Osteoblast (primary cell): ENCODE measurements at regions not wholly inside any gene's neighbourhood (a gene's known extent, or its start where the extent isn't known, plus 50 kb on each side); places are given as distances from the start of the nearest gene placed in this dataset.
"Not testable (repeated sequence)": the region's sequence is repeated elsewhere in the genome, so short reads cannot be mapped to it uniquely, and the experiment has no call there.

Experiments
- DNase-seq: peaks from one replicate; pipeline ENCODE4 v3.0.0; 2011; ENCODE audit warnings: low spot score, mixed read lengths; ENCODE audit not compliant: insufficient read length; ENCODE audit errors: missing footprints
- H2AFZ ChIP-seq: 2 replicates; pipeline ENCODE4 v1.6.0; 2011; ENCODE audit warnings: mild to moderate bottlenecking, low read length
- H3K27ac ChIP-seq: 2 replicates; pipeline ENCODE4 v1.5.1; 2011; ENCODE audit warnings: mild to moderate bottlenecking, low read depth, low read length, moderate library complexity
- H3K27me3 ChIP-seq: 2 replicates; pipeline ENCODE4 v1.6.0; 2012; ENCODE audit warnings: mild to moderate bottlenecking, control low read depth, inconsistent platforms, low read length, moderate library complexity; ENCODE audit not compliant: insufficient read depth
- H3K36me3 ChIP-seq: 2 replicates; pipeline ENCODE4 v1.5.1; 2011; ENCODE audit warnings: mild to moderate bottlenecking, low read length, control low read depth, moderate library complexity; ENCODE audit not compliant: insufficient read depth
- H3K4me1 ChIP-seq: 2 replicates; pipeline ENCODE4 v1.5.1; 2011; ENCODE audit warnings: mild to moderate bottlenecking, low read length, control low read depth, moderate library complexity; ENCODE audit not compliant: insufficient read depth
- H3K4me2 ChIP-seq: 2 replicates; pipeline ENCODE4 v1.6.0; 2011; ENCODE audit warnings: mild to moderate bottlenecking, low read length; ENCODE audit not compliant: insufficient read depth
- H3K4me3 ChIP-seq: fragments of 200-600 bp; sonication (generic); 3 replicates; pipeline ENCODE4 v1.5.1; 2012; ENCODE audit warnings: mild to moderate bottlenecking, low read length, inconsistent platforms; ENCODE audit not compliant: insufficient read depth
- H3K79me2 ChIP-seq: 2 replicates; pipeline ENCODE4 v1.6.0; 2012; ENCODE audit warnings: mild to moderate bottlenecking, low read length, control low read depth, inconsistent platforms; ENCODE audit not compliant: insufficient read depth
- H3K9me3 ChIP-seq: 2 replicates; pipeline ENCODE4 v1.5.1; 2011; ENCODE audit warnings: low read depth, low read length, control low read depth
- H4K20me1 ChIP-seq: 2 replicates; pipeline ENCODE4 v1.6.0; 2012; ENCODE audit warnings: mild to moderate bottlenecking, low read length, control low read depth; ENCODE audit not compliant: insufficient read depth
- TF ChIP-seq, protein P1 (sequence below): IDR thresholded peaks from 2 replicates; pipeline ENCODE4 v1.5.1; 2011; ENCODE audit warnings: mild to moderate bottlenecking, low read depth, low read length, moderate library complexity; ENCODE audit errors: extremely low read depth

- Histone ChIP-seq H3K27ac (no peak overlapping the region), H3K4me3 (no peak overlapping the region), H3K4me2 (no peak overlapping the region), H3K79me2 (no peaks in the 10 kb centered on the region), H2AFZ (no peak overlapping the region), H3K9me3 (no peaks in the 10 kb centered on the region), H3K36me3 (no peaks in the 10 kb centered on the region), H3K27me3 (no peaks in the 10 kb centered on the region), H3K4me1 (no peaks in the 10 kb centered on the region), H4K20me1 (no peaks in the 10 kb centered on the region)
- TF ChIP-seq, protein P1, sequence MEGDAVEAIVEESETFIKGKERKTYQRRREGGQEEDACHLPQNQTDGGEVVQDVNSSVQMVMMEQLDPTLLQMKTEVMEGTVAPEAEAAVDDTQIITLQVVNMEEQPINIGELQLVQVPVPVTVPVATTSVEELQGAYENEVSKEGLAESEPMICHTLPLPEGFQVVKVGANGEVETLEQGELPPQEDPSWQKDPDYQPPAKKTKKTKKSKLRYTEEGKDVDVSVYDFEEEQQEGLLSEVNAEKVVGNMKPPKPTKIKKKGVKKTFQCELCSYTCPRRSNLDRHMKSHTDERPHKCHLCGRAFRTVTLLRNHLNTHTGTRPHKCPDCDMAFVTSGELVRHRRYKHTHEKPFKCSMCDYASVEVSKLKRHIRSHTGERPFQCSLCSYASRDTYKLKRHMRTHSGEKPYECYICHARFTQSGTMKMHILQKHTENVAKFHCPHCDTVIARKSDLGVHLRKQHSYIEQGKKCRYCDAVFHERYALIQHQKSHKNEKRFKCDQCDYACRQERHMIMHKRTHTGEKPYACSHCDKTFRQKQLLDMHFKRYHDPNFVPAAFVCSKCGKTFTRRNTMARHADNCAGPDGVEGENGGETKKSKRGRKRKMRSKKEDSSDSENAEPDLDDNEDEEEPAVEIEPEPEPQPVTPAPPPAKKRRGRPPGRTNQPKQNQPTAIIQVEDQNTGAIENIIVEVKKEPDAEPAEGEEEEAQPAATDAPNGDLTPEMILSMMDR: no peak
- no peak for DNase-seq
These were observed 438.0 kb upstream of the IMPG1 start for GRCh38 chr6:76510489-76510888.

- TF ChIP-seq, protein P1: no peak
- DNase-seq: no peak
- Histone ChIP-seq H3K4me1 (no peaks in the 10 kb centered on the region), H4K20me1 (no peaks in the 10 kb centered on the region), H3K36me3 (no peaks in the 10 kb centered on the region), H2AFZ (no peak overlapping the region), H3K4me2 (no peak overlapping the region), H3K9me3 (no peaks in the 10 kb centered on the region), H3K4me3 (no peak overlapping the region), H3K79me2 (no peaks in the 10 kb centered on the region), H3K27ac (no peak overlapping the region), H3K27me3 (no peaks in the 10 kb centered on the region)
These were observed 436.9 kb upstream of the IMPG1 start for GRCh38 chr6:76509397-76509796.

DNA sequence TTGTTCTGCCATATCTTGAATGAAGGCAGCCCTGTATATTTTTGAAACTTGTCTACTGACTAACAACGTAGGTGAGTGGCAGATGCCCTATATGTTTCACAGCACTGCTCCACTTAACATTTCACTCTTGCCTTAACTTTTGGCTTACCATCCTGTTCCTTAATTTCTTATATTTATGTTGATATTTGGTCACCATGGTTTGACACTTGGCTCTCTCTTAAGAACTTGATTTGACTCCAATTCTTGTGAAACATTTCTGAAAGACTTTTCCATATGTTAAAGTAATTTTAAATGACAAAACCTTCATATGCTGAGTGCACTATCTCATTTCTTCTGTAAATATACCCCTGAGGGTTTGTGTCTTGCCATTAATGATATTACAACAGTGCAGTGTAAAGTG lies 434.3 kb upstream of the IMPG1 start:
- TF ChIP-seq, protein P1: no peak

DNA sequence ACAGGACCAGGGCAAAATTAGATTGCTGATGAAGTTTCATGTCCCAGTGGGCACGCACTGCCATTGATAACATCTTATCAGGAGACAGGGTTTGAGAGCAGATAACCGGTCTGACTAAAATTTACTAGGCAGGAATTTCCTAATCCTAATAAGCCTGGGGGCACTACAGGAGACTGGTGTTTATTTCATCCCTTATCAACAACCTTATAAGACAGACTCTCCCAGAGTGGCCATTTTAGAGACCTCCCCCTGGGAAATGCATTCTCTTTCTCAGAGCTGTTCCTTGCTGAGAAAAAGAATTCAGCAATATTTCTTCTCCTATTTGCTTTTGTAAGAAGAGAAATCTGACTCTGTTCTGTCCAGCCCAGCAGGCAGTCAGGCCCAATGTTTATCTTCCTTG lies 423.4 kb upstream of the IMPG1 start:
- TF ChIP-seq, protein P1: no peak
- no peak for DNase-seq
- H3K27me3 ChIP-seq: no peaks in the 10 kb centered on the region
- no peak overlapping the region for H2AFZ ChIP-seq
- no peak overlapping the region for H3K27ac ChIP-seq
- H4K20me1 ChIP-seq: no peaks in the 10 kb centered on the region
- H3K4me1 ChIP-seq: no peaks in the 10 kb centered on the region
- no peaks in the 10 kb centered on the region for H3K79me2 ChIP-seq
- H3K4me2 ChIP-seq: no peak overlapping the region
- no peaks in the 10 kb centered on the region for H3K36me3 ChIP-seq
- no peak overlapping the region for H3K4me3 ChIP-seq
- no peaks in the 10 kb centered on the region for H3K9me3 ChIP-seq

More for the DNA sequence above, 434.3 kb upstream of the IMPG1 start:
- Histone ChIP-seq H3K27me3 (no peaks in the 10 kb centered on the region), H3K9me3 (no peaks in the 10 kb centered on the region), H3K4me2 (no peak overlapping the region), H3K4me1 (no peaks in the 10 kb centered on the region), H3K27ac (no peak overlapping the region), H4K20me1 (no peaks in the 10 kb centered on the region), H3K36me3 (no peaks in the 10 kb centered on the region), H3K79me2 (no peaks in the 10 kb centered on the region), H2AFZ (no peak overlapping the region), H3K4me3 (no peak overlapping the region)
- DNase-seq: no peak

GRCh38 chr6:76491376-76491775 lies 418.9 kb upstream of the IMPG1 start:
- H3K4me1 ChIP-seq, H4K20me1 ChIP-seq, H3K4me3 ChIP-seq, DNase-seq, H3K9me3 ChIP-seq, H3K4me2 ChIP-seq, H2AFZ ChIP-seq, H3K36me3 ChIP-seq, H3K27ac ChIP-seq, H3K27me3 ChIP-seq, H3K79me2 ChIP-seq: not testable (repeated sequence)
